Right atrium auricular region (tissue), 2 donors: ENCODE measurements at regions not wholly inside any gene's neighbourhood (a gene's known extent, or its start where the extent isn't known, plus 50 kb on each side); places are given as distances from the start of the nearest gene placed in this dataset.

ENCODE experiments used
- DNase-seq: peaks from one replicate; pipeline ENCODE4 v3.0.0-alpha.2; 2019; ENCODE audit warnings: low spot score
- H3K27ac ChIP-seq, 2 donors: fragments of 200-600 bp; sonication (generic); 1 replicate in 1 of 2; 2 replicates in 1 of 2; pipeline ENCODE4 v1.5.1; 2016 to 2019
- H3K27me3 ChIP-seq, 2 donors: fragments of 200-600 bp; sonication (generic); one replicate each; pipeline versions ENCODE4 v1.5.1 to v1.6.0; 2017 to 2019
- H3K36me3 ChIP-seq: fragments of 200-600 bp; sonication (generic); one replicate; pipeline ENCODE4 v1.5.1; 2016
- H3K4me1 ChIP-seq, 2 donors: fragments of 200-600 bp; sonication (generic); one replicate each; pipeline versions ENCODE4 v1.5.1 to v1.6.0; 2017 to 2019
- H3K4me3 ChIP-seq, 2 donors: fragments of 200-600 bp; sonication (generic); 1 replicate in 1 of 2; 2 replicates in 1 of 2; pipeline ENCODE4 v1.5.1; 2017 to 2019; ENCODE audit warnings: mild to moderate bottlenecking in 1 of 2, moderate library complexity in 1 of 2
- H3K9me3 ChIP-seq, 2 donors: fragments of 200-600 bp; sonication (generic); one replicate each; pipeline ENCODE4 v1.5.1; 2019
- TF ChIP-seq, protein P1 (sequence below), 2 donors: fragments of 200-600 bp; sonication (generic); IDR thresholded peaks; one replicate each; pipeline ENCODE4 v1.5.1; 2019; ENCODE audit warnings: antibody characterized with exemption in 2 of 2

DNA sequence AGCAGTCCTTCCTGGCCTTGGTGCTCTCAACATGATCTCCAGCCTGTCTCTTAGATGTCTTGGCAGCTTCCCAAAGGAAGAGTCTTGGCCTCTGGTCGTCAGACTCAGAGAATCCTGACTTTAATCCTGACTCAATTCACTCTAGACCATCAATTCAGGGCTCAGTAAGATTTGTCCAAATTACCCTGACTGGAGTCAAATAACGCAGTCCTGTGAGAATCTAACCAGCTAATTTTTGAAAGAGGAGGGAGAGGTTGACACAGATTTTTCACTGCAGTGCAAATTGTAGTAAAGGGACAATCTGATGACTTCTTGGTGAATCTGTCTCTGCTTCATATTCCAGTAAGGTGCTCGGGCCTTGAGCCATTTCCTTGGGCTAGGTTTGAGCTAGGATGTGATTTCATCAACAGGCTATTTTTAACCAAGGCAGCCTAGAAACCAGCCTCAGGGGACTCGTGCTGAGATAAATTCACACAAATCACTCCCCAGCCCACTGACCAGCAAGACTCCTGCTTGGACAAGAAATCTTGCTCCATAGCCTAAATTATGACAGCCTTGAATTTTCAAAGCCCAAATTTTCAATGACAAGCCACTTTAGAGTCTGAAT is 257.4 kb downstream of the ENC1 start:
- TF ChIP-seq, protein P1, sequence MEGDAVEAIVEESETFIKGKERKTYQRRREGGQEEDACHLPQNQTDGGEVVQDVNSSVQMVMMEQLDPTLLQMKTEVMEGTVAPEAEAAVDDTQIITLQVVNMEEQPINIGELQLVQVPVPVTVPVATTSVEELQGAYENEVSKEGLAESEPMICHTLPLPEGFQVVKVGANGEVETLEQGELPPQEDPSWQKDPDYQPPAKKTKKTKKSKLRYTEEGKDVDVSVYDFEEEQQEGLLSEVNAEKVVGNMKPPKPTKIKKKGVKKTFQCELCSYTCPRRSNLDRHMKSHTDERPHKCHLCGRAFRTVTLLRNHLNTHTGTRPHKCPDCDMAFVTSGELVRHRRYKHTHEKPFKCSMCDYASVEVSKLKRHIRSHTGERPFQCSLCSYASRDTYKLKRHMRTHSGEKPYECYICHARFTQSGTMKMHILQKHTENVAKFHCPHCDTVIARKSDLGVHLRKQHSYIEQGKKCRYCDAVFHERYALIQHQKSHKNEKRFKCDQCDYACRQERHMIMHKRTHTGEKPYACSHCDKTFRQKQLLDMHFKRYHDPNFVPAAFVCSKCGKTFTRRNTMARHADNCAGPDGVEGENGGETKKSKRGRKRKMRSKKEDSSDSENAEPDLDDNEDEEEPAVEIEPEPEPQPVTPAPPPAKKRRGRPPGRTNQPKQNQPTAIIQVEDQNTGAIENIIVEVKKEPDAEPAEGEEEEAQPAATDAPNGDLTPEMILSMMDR (IDR thresholded peaks at IDR 0.05): no peak
- Histone ChIP-seq H3K9me3 (no peaks in the 10 kb centered on the region), H3K27ac (peak overlapping the region; percentile 53 to 76), H3K27me3 (no peaks in the 10 kb centered on the region), H3K4me1 (peaks cover 0 to 30% of the 10 kb centered on the region in 2 donors), H3K36me3 (no peaks in the 10 kb centered on the region), H3K4me3 (no peak overlapping the region)
- DNase-seq: peak; percentile 74

DNA sequence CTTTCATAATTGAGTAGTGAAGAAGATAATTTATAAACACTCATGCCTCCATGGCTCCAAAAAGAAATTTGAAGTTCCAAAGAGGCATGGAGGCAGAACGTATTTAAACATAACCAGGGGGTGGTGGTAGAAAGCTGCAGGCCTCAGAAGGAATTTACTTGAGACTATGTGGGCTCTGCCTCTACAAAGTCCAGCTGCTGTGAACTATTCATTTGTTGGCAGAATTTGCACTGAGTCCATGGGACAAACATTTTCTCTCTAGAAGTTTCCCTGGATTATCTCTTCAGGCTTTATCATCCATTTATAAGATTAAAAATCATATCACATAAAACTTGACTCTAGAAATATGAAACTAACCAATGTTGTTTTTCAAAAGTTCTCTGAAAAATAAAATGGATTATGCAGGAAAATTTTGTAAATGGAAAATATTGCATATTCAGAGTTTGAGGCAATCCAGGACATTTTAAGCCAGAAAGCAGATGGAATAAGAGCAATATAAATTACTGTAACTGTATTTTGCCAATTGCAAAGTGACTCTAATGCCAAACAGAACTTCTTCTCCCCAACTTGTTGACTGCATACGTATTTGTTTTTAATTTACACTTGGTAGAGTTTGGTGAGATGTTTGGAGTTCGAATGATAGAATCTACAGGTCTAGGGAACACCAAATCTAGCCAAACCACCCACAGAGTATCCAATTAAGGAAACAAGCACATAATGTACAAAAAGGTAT is 258.2 kb downstream of the ENC1 start:
- TF ChIP-seq, protein P1 (IDR thresholded peaks at IDR 0.05): no peak
- H3K4me3 ChIP-seq: no peak overlapping the region
- no peaks in the 10 kb centered on the region for H3K9me3 ChIP-seq
- H3K4me1 ChIP-seq: peaks cover 0 to 30% of the 10 kb centered on the region in 2 donors
- no peak for DNase-seq
- H3K27ac ChIP-seq: peak overlapping the region; percentile 13 to 76
- H3K27me3 ChIP-seq: no peaks in the 10 kb centered on the region
- no peaks in the 10 kb centered on the region for H3K36me3 ChIP-seq

DNA sequence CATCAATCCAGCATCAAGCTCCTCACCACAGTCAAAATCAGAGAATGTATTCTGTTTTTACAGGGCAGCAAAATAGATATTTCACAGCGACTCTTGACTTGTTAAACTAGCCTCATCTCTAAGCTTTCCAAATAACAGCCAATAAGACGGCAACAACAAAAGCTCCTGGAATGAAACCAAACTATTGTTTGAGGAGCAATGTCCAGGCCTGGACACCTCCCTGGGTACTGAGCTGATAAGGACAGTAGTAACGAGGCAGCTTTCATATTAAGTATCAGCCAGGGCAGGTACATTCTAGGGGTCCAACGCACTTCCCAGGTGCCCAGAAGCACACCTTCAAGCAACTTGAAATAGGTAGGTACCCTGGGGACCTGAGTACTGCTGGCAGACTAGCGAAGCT is 260.3 kb downstream of the ENC1 start:
- Histone ChIP-seq H3K27ac (no peak overlapping the region), H3K36me3 (no peaks in the 10 kb centered on the region)

DNA sequence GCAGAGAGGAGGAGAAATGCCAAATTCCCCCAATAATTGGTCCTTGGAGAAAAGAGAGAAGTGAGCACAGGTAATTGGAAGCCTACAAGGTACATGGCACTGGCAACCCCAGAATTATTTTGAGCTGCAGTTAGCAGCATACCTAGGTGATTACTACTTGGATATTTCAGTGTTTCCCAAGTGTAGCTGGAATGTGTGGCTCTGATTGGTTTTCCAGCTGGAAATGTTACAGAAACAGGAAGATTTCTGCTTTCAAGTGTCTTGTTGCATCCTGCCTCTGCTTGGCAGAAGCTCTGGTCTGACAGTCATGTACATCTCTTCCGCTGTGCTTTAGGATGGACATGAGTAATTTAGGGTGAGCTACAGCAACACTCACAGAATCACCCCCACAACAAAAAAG is 262.1 kb downstream of the ENC1 start:
- no peak for DNase-seq
- Histone ChIP-seq H3K9me3 (no peaks in the 10 kb centered on the region), H3K27me3 (no peaks in the 10 kb centered on the region), H3K4me1 (peaks cover 0 to 12% of the 10 kb centered on the region in 2 donors), H3K27ac (no peak overlapping the region), H3K4me3 (no peak overlapping the region), H3K36me3 (no peaks in the 10 kb centered on the region)
- TF ChIP-seq, protein P1 (IDR thresholded peaks at IDR 0.05): no peak

More for the DNA sequence above, 260.3 kb downstream of the ENC1 start:
- H3K9me3 ChIP-seq: no peaks in the 10 kb centered on the region
- no peaks in the 10 kb centered on the region for H3K27me3 ChIP-seq
- peaks cover 0 to 29% of the 10 kb centered on the region in 2 donors for H3K4me1 ChIP-seq
- H3K4me3 ChIP-seq: no peak overlapping the region
- DNase-seq: no peak
- TF ChIP-seq, protein P1 (IDR thresholded peaks at IDR 0.05): no peak

DNA sequence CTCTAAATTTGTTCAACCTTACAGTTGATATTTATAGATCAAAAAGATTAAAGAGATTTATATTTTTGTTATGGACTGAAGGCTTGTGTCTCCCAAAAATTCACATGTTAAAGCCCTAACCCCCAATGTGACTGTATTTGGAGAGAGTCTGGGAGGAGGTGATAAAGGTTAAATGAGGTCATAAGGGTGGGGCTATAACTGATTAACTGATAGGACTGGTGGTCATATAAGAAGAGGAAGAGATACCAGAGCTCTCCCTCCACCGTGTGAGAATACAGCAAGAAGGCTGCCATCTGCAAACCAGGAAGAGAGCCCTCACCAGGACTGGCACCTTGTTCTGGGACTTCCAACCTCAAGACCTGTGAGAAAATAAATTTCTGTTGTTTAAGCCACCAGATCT is 264.3 kb downstream of the ENC1 start:
- H3K36me3 ChIP-seq: no peaks in the 10 kb centered on the region
- no peak for DNase-seq
- no peaks in the 10 kb centered on the region for H3K27me3 ChIP-seq

More for the DNA sequence above, 264.3 kb downstream of the ENC1 start:
- H3K9me3 ChIP-seq: no peaks in the 10 kb centered on the region
- H3K4me1 ChIP-seq: no peaks in the 10 kb centered on the region
- TF ChIP-seq, protein P1 (IDR thresholded peaks at IDR 0.05): no peak
- no peak overlapping the region for H3K27ac ChIP-seq
- no peak overlapping the region for H3K4me3 ChIP-seq
